Cardiac fibroblast (primary cell): ENCODE measurements at regions not wholly inside any gene's neighbourhood (a gene's known extent, or its start where the extent isn't known, plus 50 kb on each side); places are given as distances from the start of the nearest gene placed in this dataset.
A peak's percentile ranks its signal among the peaks of the same experiment; 100 is the strongest.

ENCODE experiments used
- DNase-seq, 2 donors: peaks; one replicate each; pipeline versions ENCODE4 v3.0.0 to v3.0.0-alpha.2; 2010; ENCODE audit warnings: low read depth in 2 of 2
- H3K4me3 ChIP-seq, 2 donors: replicated peaks in 1 of 2; 1 replicate in 1 of 2; 2 replicates in 1 of 2; pipeline ENCODE4 v1.5.1; 2011; ENCODE audit warnings: low read depth in 2 of 2, low read length in 2 of 2, mild to moderate bottlenecking in 2 of 2, moderate library complexity in 1 of 2
- TF ChIP-seq, protein P1 (sequence below): IDR thresholded peaks from one replicate; pipeline ENCODE4 v1.5.1; 2011; ENCODE audit warnings: low read depth, mild to moderate bottlenecking, low read length, inconsistent platforms

DNA sequence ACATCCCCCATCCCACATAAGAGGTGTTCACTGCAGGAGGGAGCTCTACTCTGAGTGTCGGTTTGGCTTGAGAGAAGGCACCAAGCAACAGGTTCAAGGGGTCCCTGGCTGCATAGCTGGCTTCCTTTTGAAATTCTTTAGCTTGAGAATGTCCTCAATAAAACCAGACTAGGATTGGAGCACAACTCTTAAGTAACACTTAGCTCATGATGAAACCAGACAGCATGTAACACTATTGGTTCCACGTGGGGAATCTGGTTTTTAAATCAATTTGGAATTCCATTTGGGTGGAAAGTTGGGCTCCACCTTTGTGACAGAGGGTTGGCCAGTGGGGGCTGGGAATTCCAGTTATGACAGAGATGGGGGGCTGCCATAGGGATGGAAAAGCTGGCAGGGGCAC lies 281.2 kb downstream of the TLE3 start:
- TF ChIP-seq, protein P1, sequence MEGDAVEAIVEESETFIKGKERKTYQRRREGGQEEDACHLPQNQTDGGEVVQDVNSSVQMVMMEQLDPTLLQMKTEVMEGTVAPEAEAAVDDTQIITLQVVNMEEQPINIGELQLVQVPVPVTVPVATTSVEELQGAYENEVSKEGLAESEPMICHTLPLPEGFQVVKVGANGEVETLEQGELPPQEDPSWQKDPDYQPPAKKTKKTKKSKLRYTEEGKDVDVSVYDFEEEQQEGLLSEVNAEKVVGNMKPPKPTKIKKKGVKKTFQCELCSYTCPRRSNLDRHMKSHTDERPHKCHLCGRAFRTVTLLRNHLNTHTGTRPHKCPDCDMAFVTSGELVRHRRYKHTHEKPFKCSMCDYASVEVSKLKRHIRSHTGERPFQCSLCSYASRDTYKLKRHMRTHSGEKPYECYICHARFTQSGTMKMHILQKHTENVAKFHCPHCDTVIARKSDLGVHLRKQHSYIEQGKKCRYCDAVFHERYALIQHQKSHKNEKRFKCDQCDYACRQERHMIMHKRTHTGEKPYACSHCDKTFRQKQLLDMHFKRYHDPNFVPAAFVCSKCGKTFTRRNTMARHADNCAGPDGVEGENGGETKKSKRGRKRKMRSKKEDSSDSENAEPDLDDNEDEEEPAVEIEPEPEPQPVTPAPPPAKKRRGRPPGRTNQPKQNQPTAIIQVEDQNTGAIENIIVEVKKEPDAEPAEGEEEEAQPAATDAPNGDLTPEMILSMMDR, result no peak
- no peak overlapping the region for H3K4me3 ChIP-seq
- no peak for DNase-seq

DNA sequence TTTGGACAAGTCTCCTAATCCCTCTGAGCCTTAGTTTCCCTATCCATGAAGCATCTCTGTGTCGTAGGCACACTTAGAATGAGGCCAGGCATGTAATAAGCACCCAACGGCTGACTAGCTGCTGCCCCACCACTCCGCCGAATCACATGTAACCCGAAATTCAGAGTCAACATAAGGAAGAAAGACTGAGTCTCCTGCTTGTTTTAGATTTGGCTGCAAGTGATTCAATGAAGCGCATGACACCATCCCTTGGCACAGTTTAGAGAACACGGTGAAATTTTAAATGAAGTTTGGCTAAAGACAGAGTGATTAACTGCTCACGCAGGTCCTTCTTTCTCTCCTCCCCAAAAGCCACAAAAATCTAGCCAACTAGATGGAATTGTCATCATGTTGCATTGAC lies 279.2 kb downstream of the TLE3 start:
- no peak for DNase-seq
- no peak overlapping the region for H3K4me3 ChIP-seq
- TF ChIP-seq, protein P1, result no peak

DNA sequence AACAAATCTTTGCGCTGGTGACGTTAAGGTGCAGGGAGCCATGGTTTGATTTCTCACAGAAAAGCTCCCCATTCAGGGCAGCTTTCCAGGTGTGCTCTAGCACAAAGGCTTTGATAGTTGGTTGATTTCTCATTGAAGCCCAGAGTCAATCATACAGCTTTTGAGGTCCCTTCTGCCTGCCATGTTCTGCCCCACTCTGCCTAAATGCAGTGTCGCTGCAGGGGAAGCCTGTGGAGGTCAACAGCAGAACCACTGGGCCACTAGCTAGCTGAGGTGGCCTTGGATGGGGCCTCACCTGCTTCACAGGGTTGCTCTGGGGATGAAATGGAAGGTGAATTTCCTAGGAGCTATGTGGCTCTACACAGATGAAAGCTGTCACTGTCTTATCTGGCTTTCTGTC lies 278.3 kb downstream of the TLE3 start:
- DNase-seq, result no peak
- H3K4me3 ChIP-seq, result no peak overlapping the region
- TF ChIP-seq, protein P1, result no peak

DNA sequence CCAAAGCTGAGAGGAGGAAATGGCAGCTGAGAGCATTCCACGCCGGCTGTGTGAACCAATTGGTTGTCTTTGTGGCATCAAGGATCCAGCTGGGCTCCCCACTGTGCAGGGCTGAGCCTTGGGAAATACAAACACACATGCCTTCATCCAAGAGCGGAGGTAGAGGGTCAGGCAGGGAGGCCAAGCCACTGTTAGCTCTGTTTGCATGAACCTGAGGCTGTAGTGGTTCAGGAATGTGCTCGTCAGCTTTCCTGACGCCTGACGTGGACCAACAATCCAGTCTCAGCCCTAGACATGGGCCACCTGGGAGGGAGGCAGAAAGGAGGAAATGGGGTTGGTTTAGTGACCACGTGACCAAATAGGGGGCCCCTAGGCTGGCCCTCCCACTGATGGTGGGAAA lies 276.9 kb downstream of the TLE3 start:
- no peak for DNase-seq
- no peak overlapping the region for H3K4me3 ChIP-seq
- TF ChIP-seq, protein P1, result no peak

DNA sequence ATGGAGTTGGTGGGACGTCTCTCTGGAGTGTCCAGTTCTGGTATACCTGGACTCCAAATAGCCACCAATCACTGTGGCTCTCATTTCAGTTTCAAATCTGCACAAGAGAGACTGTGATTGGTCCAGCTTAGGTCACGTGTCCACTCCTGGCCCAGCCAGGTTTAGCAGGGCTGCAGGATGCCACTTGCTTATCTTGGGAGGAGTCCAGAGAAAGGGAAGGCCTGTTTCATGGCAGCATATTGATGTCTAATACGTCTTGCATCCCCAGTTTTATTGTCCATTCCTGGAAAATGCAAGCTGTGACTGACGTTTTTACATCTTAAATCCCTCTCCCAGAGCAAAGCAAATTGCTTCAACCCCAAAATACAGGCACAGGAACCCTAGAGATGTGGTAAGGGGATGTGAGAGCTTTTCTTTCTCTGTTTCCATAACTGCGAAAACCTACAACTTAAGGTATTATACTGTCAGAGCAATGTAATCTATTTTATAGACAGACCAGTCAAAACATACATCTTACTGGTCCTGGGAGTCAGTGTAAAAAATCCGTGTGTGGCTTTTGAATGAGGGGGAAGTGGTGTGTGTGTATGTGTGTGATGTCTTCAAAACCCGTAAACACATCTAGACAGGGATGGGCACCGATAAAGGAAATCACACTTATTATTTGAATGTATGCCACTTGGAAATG lies 274.4 kb downstream of the TLE3 start:
- TF ChIP-seq, protein P1, result no peak
- H3K4me3 ChIP-seq, result no peak overlapping the region
- DNase-seq, result peak in 1 of 2 donors; percentile 23

DNA sequence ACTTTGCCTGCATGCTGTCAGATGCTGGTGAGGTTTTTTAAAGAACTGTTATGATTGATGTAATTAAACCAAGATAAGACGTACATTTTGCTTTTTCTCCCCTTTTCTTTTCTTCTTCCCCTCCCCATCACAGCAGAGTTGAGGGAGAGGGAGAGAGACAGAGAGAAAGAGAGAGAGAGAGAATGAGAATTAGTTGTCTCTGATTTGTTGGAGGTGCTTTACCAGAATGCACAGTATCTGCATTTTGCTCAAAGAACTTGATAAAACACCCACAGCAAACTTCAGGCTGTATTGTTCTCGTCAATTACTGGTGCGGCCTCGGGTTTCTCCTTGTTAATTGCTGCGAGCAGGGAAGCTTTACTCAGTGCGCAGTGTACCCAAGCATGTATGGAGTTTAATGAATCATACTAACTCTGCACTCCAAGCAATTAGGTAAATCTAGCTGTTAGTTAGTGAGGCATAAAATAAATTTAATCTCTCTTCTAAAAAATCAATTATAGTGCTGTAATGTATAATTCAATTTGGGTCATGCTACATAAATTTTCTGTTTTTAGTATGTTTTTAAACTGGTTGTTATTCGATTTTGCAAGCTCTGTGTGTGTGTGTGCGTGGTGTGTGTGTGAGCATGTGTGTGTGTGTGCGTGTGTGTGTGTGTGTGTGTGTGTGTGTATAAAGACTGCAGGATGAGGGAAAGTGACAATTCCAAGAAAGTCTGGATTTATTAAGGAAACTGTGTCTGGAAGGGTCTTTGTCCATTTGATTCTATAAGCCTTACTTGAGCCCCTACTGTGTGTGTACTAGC lies 273.4 kb downstream of the TLE3 start:
- TF ChIP-seq, protein P1, result no peak
- DNase-seq, result no peak
- no peak overlapping the region for H3K4me3 ChIP-seq
